Amniotic epithelial cell (primary cell): ENCODE measurements at regions not wholly inside any gene's neighbourhood (a gene's known extent, or its start where the extent isn't known, plus 50 kb on each side); places are given as distances from the start of the nearest gene placed in this dataset.
A peak's percentile ranks its signal among the peaks of the same experiment; 100 is the strongest.
"Not testable (repeated sequence)": the region's sequence is repeated elsewhere in the genome, so short reads cannot be mapped to it uniquely, and the experiment has no call there.

Experiments used
- DNase-seq: peaks from one replicate; pipeline ENCODE4 v3.0.0-alpha.2; 2010; ENCODE audit warnings: low read depth

- DNase-seq = no peak
Observed at GRCh38 chr3:194950906-194951628, 265.4 kb downstream of the FAM43A start.

DNA sequence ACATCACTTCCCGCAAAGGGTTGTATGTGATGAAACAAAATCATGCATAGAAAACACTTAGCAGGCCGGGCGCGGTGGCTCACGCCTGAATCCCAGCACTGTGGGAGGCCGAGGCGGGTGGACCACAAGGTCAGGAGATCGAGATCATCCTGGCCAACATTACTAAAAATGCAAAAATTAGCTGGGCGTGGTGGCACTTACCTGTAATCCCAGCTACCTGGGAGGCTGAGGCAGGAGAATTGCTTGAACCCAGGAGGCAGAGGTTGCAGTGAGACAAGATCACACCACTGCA lies 265.9 kb downstream of the FAM43A start:
- DNase-seq = not testable (repeated sequence)

DNA sequence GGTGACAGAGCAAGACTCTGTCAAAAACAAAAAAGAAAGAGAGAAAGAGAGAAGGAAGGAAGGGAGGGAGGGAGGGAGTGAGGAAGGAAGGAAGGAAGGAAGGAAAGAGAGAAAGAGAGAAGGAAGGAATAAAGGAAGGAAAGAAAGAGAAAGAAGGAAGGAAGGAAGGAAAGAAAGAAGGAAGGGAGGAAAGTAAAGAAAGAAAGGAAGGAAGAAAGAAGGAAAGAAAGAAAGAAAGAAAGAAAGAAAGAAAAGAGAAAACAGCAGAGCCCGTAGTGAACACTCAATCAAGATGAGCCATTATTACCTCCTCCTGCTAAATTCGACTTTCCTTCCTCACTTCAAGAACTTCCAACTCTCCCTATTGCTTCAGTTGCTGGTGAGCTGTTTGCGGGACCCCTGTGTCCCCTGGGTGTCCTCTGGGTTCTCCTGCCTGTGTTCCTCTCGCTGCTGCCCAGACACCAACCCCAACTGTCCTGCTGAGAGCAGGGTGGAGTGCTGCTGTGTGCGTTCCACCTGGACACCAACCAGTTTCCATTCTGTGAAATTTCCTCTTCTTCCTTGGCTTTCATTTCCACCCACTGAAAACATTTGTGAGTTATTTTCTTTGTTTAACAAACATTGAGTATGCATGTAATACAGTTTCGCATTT lies 266.4 kb downstream of the FAM43A start:
- DNase-seq = no peak

DNA sequence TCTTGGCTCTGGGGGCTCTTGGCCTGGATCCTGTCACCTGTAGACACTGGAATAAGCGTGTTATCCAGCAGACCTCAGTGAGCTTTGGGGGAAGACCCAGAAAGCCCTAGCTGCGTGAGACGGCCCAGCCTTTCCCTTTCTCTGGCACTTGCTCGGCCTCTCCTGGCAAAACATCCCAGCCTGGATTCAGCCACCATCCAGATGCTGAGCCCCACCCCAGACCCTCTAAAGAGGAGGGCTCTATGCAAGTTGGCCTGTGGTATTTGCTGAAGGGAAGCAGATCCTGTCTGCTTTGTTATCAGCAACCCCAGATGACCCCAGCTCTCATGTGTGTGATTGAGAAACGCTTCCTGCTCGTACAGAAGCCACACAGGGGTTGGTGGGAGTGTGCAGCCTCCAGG lies 267.2 kb downstream of the FAM43A start:
- DNase-seq = peak; percentile 44

GRCh38 chr3:194953291-194953690 lies 267.6 kb downstream of the FAM43A start:
- no peak for DNase-seq

GRCh38 chr3:194955546-194955945 lies 269.9 kb downstream of the FAM43A start:
- DNase-seq = no peak

DNA sequence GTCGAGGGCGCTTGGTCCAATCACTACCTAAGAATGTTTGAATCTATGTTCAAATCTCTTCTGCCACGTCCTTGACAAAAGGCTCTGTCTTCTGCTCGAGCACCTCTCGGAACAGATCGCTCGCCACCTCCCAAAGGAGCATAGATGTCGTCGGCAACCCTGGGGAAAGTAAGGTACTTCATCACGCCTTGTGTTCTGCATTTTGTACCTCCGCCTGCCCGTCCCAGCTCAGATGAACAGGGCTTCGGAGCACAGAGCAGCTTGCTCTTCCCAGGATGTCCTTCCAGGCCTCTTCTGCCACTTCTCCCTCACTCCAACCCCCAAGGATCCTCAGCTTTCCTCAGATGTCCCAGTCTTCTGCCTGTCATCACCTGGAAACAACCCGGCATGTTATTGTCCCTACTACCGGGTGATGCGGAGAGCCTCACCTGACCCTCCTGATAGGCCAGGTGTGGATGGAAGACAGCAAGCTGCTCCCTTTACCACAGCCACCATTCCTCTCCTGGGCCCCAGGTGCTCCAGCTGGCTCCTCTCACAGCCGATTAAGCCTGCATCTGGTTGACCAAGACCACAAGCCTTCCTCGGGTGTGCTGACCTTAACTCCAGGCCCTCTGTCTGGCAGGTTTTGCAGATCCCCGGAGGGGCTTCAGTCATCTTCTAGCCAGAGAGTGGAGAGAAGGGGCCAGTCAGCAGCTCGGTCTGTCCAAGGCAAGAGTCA lies 270.5 kb downstream of the FAM43A start:
- DNase-seq = no peak

DNA sequence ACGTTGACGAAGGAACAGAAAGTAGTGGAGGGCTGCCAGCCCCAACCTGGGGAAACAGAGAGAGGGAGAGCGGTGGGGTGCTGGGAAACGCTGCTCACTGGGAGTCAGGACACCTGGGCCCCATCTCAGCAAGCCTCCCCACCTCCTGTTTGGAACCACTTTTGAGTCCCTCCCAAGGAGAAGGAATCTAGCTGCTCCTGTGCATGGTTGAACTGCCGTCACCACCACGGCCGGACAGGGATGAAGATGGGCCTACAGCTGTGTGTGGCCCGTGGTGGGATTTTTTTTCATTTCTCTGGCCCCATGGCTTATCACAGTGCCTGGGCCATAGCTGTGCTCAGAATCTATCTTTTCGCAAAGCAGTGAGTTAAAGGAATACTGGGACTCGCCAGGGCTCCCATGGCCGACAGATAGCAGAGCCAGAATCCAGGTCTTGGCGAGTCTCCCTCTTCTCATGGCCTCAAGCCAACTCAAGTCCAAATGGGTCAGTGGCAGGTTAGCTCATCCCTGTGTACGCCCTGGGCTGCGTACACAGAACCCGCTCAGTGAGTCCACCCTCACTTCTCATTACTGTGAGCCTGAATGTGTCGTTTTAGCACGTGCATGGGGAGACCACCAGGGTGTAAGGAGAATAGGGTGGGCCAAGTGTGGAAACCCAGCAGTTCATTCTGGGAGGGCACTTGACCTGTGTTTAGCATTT lies 271.2 kb downstream of the FAM43A start:
- DNase-seq = no peak

DNA sequence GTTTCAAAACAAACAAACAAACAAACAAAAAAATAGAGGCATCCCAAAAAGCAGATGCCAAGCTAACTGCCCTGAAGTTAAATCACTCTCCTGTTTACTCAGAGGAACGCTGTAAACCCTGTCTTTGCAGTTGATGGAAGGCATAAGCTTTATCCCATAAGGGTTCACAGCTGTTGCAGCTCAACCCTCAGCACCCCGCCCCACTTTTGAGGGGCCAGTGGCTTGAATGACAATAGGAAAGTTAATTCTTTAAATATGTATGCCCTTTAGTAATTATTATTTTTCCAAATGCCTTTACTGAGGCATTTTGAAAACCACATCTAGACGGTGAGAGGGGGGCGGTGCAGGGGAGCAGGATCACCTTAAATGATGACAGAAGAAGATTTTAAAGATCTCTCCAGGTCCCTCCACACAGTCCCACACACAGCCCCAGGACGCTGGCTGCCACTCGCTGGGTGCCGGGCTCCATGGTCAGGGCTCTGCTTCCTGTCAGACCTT lies 272.1 kb downstream of the FAM43A start:
- no peak for DNase-seq

DNA sequence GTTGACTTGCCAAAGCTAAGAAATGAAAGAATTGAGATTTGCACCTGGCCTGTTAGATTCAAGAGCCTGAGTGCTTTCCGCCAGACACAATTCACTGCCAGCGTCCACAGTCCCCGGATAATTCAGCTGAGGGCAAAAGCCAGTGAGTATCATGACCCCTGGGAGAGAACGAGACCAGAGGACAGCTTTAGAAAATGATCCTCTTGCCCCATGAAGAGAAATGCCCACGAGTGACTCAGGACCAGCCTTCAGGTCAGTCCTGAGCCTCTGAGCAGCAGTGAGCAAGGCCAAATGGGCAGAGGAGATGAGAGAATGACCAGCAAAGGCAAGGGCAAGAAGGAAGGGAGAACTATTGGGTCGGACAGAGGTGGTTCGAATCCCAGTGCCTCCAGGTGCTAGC lies 273.5 kb downstream of the FAM43A start:
- DNase-seq = no peak

DNA sequence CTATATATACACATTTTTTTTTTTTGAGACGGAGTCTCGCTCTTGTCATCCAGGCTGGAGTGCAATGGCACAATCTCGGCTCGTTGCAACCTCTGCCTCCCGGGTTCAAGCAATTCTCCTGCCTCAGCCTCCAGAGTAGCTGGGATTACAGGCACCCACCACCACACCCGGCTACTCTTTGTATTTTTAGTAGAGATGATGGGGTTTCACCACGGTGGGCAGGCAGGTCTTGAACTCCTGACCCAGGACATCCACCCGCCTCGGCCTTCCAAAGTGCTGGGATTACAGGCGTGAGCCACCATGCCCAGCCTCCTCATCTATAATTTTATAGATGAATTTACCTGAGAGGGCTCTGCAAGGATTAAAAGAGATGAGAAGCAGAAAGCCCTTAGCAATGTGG lies 274.0 kb downstream of the FAM43A start:
- not testable (repeated sequence) for DNase-seq

GRCh38 chr3:194960446-194961032 lies 274.9 kb downstream of the FAM43A start:
- DNase-seq = no peak

- no peak for DNase-seq
Observed at GRCh38 chr3:194961149-194961548, 275.5 kb downstream of the FAM43A start.

DNA sequence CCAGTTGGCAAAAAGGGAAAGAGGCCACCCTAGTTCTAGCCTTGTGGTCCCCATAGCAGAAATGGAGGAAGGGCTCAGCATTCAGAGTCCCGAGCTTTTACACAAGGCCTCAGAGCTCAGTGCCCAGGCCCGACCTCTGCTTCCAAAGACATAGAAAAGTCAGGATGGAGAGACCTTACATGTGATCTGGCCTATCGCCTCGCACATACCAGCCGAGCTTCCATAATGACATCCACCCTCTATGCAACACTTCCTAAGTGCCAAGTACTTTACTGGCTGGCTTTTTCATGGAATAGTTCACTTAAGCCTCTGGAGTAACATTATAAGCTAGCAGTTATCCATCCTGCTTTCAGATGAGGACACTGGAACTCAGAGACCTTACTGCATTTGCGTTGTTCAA lies 275.9 kb downstream of the FAM43A start:
- DNase-seq = no peak

GRCh38 chr3:194962056-194962455 lies 276.4 kb downstream of the FAM43A start:
- DNase-seq = no peak

- DNase-seq = no peak
Observed at GRCh38 chr3:194964809-194965208, 279.1 kb downstream of the FAM43A start.

DNA sequence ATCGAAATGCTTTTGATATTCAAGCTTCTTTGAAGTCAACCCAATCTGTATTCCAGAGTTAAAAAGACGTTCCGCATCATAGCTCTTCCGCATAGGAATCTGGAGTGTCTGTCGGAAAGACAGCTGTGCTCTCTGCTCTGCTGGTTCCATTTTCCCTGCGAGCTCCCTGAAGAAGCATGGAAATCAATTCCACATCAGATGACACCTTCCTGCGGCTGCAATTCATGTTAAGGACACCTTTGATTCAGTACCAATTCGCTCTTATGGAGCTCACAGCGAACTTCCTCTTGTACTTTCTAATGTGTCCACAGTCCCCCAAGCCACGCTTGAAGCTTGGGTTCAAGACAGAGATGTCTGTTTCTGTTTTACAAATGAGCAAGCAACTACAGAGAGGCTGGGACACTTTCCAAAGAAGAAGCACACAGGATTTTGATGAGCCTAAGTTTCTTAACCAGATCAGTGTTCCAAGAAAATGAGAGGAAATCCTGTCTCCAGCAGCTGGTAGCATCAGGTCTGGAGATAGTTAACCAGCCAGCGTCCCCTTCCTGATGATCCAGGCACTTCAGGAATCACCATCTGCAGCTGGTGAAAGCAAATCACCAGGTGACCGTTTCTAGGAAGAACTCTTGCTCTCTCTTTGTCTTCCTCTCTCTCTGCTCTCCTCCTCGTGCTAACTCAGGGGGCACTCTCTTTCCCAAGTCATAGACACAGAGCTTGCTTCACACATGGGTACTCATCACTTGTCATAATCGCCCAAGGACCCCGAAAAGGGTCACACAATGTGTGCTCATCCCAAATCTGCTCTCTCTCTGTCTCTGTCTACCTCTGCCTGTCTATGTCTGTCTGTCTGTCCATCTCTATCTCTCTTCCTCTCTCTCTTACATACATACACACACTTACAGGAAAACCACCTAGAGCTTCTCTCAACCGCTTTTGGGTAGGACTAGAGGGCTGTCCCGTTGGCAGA lies 281.8 kb downstream of the FAM43A start:
- DNase-seq = no peak

GRCh38 chr3:194970066-194970465 lies 284.4 kb downstream of the FAM43A start:
- DNase-seq = no peak

- DNase-seq = no peak
Observed at GRCh38 chr3:194971009-194971408, 285.3 kb downstream of the FAM43A start.

DNA sequence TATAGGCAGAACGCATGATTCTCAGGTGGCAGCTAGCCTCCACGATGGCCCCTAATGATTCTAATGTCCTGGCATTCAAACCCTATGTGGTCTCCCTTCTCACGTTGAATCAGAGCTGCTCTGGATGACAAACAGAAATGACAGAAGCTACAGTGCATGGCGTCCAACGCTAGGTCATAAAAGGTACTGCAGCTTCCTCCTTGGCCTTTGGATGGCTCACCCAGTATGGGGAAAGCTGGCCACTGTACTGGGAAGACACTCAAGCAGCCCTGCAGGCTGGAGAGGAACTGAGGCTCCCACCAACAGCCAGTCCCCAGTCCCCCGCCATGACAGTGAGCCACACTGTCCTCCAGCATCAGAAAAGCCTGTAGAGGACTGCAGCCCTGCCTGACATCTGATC lies 286.3 kb downstream of the FAM43A start:
- no peak for DNase-seq

DNA sequence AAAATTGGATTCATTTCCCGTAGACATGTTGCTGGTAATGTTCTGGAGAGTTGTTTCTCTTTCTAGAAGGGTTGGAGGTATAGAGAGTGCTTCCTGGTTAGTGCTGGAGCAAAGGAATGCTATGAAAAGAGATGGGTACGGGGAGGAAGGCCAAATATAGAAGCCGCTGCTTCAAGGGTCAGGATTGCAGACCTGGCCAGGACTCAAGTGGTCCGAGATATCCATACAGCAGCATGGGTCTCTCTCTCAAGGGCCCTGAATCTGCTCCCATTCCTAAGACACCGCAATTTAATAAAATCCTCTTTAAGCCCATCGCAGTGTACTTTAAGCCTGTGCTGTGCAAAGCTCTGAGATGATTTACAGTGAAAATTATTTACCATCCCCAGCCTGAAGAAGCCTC lies 287.0 kb downstream of the FAM43A start:
- no peak for DNase-seq
